Erythroblast (primary cell): ENCODE measurements at regions not wholly inside any gene's neighbourhood (a gene's known extent, or its start where the extent isn't known, plus 50 kb on each side); places are given as distances from the start of the nearest gene placed in this dataset.

Experiments
- GATA1 ChIP-seq: IDR thresholded peaks from 2 replicates; pipeline ENCODE4 v1.6.1; 2011; ENCODE audit warnings: low read depth, mild to moderate bottlenecking, control low read depth, low read length, moderate library complexity
- POLR2A ChIP-seq: IDR thresholded peaks from 2 replicates; pipeline ENCODE4 v1.6.1; 2011; ENCODE audit warnings: mild to moderate bottlenecking, low read length

GRCh38 chr10:44702531-44702930 lies 208.6 kb upstream of the TMEM72 start:
- TF ChIP-seq POLR2A, result no peak
- TF ChIP-seq GATA1, result no peak
